Neutrophil (primary cell): ENCODE measurements at regions not wholly inside any gene's neighbourhood (a gene's known extent, or its start where the extent isn't known, plus 50 kb on each side); places are given as distances from the start of the nearest gene placed in this dataset.

ENCODE experiments used
- H3K27ac ChIP-seq: fragments of 200-600 bp; sonication (generic); 2 replicates; pipeline ENCODE4 v1.5.1; 2016; ENCODE audit warnings: mild to moderate bottlenecking, moderate library complexity
- H3K27me3 ChIP-seq: fragments of 200-600 bp; sonication (generic); 2 replicates; pipeline ENCODE4 v1.6.0; 2016; ENCODE audit warnings: mild to moderate bottlenecking
- H3K36me3 ChIP-seq: fragments of 200-600 bp; sonication (generic); 2 replicates; pipeline ENCODE4 v1.5.1; 2017
- H3K4me1 ChIP-seq, 2 experiments: fragments of 200-600 bp in 1 of 2; sonication (generic) in 1 of 2; 1 replicate in 1 of 2; 2 replicates in 1 of 2; pipeline versions ENCODE4 v1.5.1 to v1.6.1; 2013 to 2016; ENCODE audit warnings: low read depth in 1 of 2, low read length in 1 of 2, mild to moderate bottlenecking in 1 of 2, moderate library complexity in 1 of 2; ENCODE audit not compliant: control insufficient read depth in 1 of 2, insufficient read depth in 1 of 2
- H3K4me3 ChIP-seq, 2 experiments: fragments of 200-600 bp in 1 of 2; sonication (generic) in 1 of 2; 1 replicate in 1 of 2; 2 replicates in 1 of 2; pipeline ENCODE4 v1.5.1; 2013 to 2016; ENCODE audit warnings: low read depth in 1 of 2, low read length in 1 of 2, mild to moderate bottlenecking in 1 of 2, moderate library complexity in 1 of 2
- H3K9me3 ChIP-seq: fragments of 200-600 bp; sonication (generic); 2 replicates; pipeline ENCODE4 v1.5.1; 2016
- CTCF ChIP-seq: fragments of 200-600 bp; sonication (generic); IDR thresholded peaks from 2 replicates; pipeline ENCODE4 v1.5.1; 2016; ENCODE audit warnings: antibody characterized with exemption

GRCh38 chr4:41853973-41854372 is 81.3 kb upstream of the TMEM33 start:
- H3K9me3 ChIP-seq = no peaks in the 10 kb centered on the region
- peaks cover 79% of the 10 kb centered on the region for H3K27me3 ChIP-seq
- TF ChIP-seq CTCF = no peak
- H3K36me3 ChIP-seq = no peaks in the 10 kb centered on the region
- H3K27ac ChIP-seq = no peak overlapping the region
- H3K4me1 ChIP-seq = no peaks in the 10 kb centered on the region
- H3K4me3 ChIP-seq = no peak overlapping the region

GRCh38 chr4:41852229-41852628 is 83.0 kb upstream of the TMEM33 start:
- no peak overlapping the region for H3K27ac ChIP-seq
- H3K36me3 ChIP-seq = no peaks in the 10 kb centered on the region
- H3K4me1 ChIP-seq = no peaks in the 10 kb centered on the region
- H3K4me3 ChIP-seq = no peak overlapping the region
- no peak for TF ChIP-seq CTCF
- no peaks in the 10 kb centered on the region for H3K9me3 ChIP-seq
- H3K27me3 ChIP-seq = peaks cover 61% of the 10 kb centered on the region

DNA sequence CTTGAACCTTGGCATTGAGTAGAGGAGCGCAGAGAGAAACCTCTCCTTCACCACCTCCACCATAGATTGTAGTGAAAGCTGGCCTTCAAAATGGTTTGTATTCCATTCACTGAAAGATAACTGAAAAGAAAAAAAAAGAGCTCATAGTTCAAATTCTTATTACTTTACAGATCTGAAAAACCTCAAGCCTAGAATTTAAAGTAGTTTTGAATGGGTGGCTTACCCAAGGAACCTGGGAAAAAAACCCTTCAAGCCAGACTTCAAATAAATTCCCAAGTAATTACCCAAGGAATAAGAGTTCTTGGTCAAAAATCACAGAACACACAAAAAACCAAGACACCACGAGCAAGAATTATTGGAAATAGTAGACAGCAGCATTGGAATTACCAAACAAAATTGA is 83.6 kb upstream of the TMEM33 start:
- no peak for TF ChIP-seq CTCF
- Histone ChIP-seq H3K36me3 (no peaks in the 10 kb centered on the region), H3K9me3 (no peaks in the 10 kb centered on the region)

DNA sequence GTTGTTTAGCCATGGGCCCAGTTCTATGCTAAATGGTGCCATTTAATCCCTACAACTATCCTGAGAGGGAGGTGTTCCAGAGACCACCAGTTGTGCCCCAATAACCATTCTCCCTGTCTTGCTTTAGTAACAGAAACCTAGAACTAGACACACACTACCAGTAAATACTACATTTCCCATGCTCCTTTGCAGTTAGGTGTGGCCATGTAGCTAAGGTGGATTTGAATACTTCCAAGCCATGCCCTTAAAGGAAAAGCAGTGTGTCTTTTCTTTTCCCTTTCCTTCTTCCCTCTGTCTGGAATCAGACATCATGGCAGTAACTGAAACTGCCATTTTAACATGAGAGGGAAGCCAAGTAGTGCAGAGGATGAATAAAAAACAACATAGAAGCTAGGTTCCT is 90.9 kb upstream of the TMEM33 start:
- no peak for TF ChIP-seq CTCF
- Histone ChIP-seq H3K4me3 (no peak overlapping the region), H3K9me3 (no peaks in the 10 kb centered on the region), H3K27me3 (peaks cover 20% of the 10 kb centered on the region), H3K36me3 (no peaks in the 10 kb centered on the region), H3K4me1 (no peaks in the 10 kb centered on the region), H3K27ac (no peak overlapping the region)

More for the DNA sequence above, 83.6 kb upstream of the TMEM33 start:
- Histone ChIP-seq H3K4me3 (no peak overlapping the region), H3K27ac (no peak overlapping the region), H3K4me1 (no peaks in the 10 kb centered on the region), H3K27me3 (peaks cover 55% of the 10 kb centered on the region)

- Histone ChIP-seq H3K4me3 (no peak overlapping the region), H3K27me3 (peaks cover 27% of the 10 kb centered on the region), H3K4me1 (no peaks in the 10 kb centered on the region), H3K9me3 (no peaks in the 10 kb centered on the region), H3K27ac (no peak overlapping the region), H3K36me3 (no peaks in the 10 kb centered on the region)
- TF ChIP-seq CTCF = no peak
Observed at GRCh38 chr4:41839916-41840854, 91.7 kb upstream of the PHOX2B start.
